GM12875 (cell line): ENCODE measurements at regions not wholly inside any gene's neighbourhood (a gene's known extent, or its start where the extent isn't known, plus 50 kb on each side); places are given as distances from the start of the nearest gene placed in this dataset.

Experiments used
- H3K4me3 ChIP-seq: one replicate; pipeline ENCODE4 v1.5.1; 2011; ENCODE audit warnings: low read depth, low read length, control low read depth
- TF ChIP-seq, protein P1 (sequence below): IDR thresholded peaks from 2 replicates; pipeline ENCODE4 v1.5.1; 2011; ENCODE audit warnings: low read depth, mild to moderate bottlenecking, control low read depth, inconsistent platforms, low read length, moderate library complexity, borderline replicate concordance; ENCODE audit not compliant: insufficient read depth

DNA sequence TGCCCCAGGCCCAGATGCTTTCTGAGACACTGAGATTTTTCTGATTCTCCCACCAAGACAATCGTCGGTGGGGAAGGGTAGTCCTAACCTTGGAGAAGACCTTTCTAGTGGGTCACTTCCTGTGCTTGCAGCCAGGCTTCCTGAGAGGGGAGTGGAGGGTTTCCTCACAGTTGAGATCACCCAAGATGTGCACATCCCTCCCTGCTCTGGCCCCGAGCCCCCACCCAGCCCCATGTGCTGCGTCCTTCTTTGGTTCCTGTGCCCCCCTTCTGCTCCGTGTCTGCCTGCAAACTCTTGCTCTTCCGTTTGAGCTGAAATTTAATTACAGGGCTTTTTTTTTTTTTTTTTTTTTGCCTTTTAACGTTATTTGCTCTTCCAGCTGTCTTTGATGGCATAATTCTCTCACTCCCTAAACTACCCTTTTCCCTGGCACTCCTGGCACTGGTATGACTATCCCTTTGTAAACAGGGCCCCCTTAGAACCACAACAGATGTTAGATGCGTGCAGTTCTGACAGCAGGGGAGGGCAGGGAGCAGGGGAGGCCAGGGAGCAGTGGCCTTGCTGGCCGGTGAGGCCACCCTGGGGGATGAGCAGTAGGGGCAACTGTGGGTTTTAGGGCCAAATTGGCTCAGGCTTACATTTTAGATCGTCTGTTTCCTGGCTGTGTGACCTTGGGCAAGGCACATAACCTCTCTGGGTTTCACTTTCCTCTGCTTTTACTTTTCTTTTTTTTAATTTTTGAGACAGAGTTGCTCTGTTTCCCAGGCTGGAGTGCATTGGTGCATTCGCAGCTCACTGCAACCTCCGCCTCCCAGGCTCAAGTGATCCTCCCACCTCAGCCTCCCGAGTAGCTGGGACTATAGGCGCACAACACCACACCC, 144.5 kb downstream of the PHETA1 start:
- no peak overlapping the region for H3K4me3 ChIP-seq
- TF ChIP-seq, protein P1, sequence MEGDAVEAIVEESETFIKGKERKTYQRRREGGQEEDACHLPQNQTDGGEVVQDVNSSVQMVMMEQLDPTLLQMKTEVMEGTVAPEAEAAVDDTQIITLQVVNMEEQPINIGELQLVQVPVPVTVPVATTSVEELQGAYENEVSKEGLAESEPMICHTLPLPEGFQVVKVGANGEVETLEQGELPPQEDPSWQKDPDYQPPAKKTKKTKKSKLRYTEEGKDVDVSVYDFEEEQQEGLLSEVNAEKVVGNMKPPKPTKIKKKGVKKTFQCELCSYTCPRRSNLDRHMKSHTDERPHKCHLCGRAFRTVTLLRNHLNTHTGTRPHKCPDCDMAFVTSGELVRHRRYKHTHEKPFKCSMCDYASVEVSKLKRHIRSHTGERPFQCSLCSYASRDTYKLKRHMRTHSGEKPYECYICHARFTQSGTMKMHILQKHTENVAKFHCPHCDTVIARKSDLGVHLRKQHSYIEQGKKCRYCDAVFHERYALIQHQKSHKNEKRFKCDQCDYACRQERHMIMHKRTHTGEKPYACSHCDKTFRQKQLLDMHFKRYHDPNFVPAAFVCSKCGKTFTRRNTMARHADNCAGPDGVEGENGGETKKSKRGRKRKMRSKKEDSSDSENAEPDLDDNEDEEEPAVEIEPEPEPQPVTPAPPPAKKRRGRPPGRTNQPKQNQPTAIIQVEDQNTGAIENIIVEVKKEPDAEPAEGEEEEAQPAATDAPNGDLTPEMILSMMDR: no peak

GRCh38 chr12:111222523-111222922, 146.4 kb downstream of the PHETA1 start:
- H3K4me3 ChIP-seq: no peak overlapping the region
- TF ChIP-seq, protein P1: no peak

GRCh38 chr12:111222027-111222414, 146.9 kb downstream of the PHETA1 start:
- TF ChIP-seq, protein P1: no peak
- no peak overlapping the region for H3K4me3 ChIP-seq

- TF ChIP-seq, protein P1: no peak
- H3K4me3 ChIP-seq: no peak overlapping the region
Measured at GRCh38 chr12:111221062-111222026, 147.6 kb downstream of the PHETA1 start.

DNA sequence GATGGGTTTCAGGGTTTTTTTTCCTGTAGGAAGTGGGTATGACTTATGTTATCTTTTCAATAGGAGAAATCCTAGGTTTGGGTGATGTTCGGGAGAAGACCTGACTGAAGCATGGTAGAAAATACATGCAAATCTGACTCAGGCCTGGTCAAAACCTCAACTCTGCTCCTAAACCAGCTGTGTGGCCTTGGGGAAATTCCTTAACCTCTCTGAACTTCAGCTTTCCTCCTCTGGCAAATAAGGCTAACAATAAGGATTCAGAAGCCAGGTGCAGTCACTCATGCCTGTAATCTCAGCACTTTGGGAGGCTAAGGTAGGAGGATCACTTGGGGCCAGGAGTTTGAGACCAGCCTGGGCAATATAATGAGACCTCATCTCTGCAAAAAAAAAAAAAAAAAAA, 148.5 kb downstream of the PHETA1 start:
- H3K4me3 ChIP-seq: no peak overlapping the region
- TF ChIP-seq, protein P1: no peak

DNA sequence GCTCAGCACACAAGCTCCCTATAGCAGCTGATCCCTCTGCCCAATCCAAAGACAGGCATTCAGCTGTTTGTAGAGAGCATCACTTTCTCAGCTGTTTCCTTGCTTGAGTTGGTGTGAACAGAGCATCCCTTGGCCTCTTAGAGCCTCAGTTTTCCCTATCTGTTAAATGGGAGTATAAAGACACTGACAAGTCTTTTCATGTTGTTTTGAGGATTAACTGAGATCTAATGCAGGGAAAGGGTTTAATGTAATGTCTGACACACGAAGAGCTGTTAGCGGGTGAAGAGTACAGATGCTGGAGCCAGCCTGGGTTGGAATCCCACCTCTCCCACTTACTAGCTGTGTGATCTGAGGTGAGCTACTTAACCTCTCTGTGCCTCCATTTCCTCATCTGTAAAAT, 149.5 kb downstream of the PHETA1 start:
- TF ChIP-seq, protein P1: no peak
- no peak overlapping the region for H3K4me3 ChIP-seq

DNA sequence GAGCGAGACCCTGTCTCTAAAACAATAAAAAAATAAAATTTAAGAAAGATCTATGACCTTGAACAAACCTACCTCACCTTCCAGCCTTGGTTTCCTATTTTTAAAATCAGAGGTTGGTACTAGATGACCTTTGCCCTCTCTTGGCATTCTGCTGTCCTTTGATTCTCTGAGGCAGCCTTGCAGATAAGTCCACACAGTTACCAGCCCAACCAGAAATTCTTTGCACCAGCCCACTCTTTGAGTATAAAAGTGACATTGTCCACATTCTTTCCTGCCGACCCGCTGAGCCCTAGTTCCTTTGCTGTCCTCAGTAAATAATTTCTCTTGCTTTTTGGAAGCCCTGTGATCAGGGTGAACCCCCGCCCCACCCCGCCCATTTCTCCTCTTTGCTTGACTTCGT, 150.4 kb downstream of the PHETA1 start:
- H3K4me3 ChIP-seq: no peak overlapping the region
- TF ChIP-seq, protein P1: no peak
